Thyroid gland (tissue), 4 donors: ENCODE measurements at regions not wholly inside any gene's neighbourhood (a gene's known extent, or its start where the extent isn't known, plus 50 kb on each side); places are given as distances from the start of the nearest gene placed in this dataset.

Source experiments
- CTCF ChIP-seq, 6 experiments: fragments of 200-600 bp in 3 of 6; fragments of 450-650 bp in 3 of 6; sonication (generic) in 3 of 6; IDR thresholded peaks; one replicate each; pipeline ENCODE4 v1.5.1; 2016 to 2019; ENCODE audit warnings: antibody characterized with exemption in 6 of 6, mild to moderate bottlenecking in 2 of 6, inconsistent platforms in 1 of 6, moderate library complexity in 1 of 6
- POLR2A ChIP-seq, 2 donors: fragments of 450-650 bp; IDR thresholded peaks; one replicate each; pipeline ENCODE4 v1.6.1; 2017; ENCODE audit warnings: antibody characterized with exemption in 2 of 2, mild to moderate bottlenecking in 2 of 2, moderate library complexity in 1 of 2

DNA sequence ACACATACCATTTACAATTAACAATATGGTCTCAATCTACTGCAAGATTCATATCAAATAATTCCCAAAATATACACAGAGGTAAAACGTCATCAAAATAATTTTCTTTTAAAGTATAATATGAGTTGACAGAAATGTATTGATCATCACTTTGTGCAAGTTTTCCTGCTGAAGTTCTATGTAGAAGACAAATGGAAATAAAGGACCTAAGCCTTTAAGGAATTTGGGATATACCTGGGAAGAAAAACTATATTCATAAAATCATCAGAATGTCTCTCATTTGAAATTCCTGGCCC is 61.1 kb upstream of the DAAM1 start:
- TF ChIP-seq CTCF (IDR thresholded peaks at IDR 0.05) (peak in 1 of 6 experiments; percentile 2), POLR2A (IDR thresholded peaks at IDR 0.05) (no peak)
